ENCODE measurements at regions not wholly inside any gene's neighbourhood (a gene's known extent, or its start where the extent isn't known, plus 50 kb on each side); places are given as distances from the start of the nearest gene placed in this dataset.

DNA sequence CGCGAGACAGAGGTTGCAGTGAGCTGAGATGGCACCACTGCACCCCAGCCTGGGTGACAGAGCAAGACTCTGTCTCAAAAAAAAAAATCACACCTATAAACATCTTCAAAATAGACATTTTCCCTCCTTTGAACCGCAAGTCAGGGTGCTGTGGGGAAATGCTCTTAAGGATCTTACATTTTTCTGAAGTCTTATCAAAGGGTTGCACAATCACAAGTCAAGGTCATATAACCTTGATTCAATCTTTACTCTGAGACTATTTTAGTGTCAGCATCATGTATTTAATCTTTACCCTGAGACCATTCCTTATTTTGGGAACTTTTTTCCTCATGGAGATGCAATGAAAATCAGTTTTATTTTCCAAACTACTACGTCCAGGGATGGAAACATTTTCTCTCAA is 62.8 kb upstream of the RANBP3L start:
- TF ChIP-seq CTCF (IDR thresholded peaks at IDR 0.05; ENCODE audit: low read depth, low read length) (no peak), POLR2A (IDR thresholded peaks at IDR 0.05; ENCODE audit: extremely low read depth, insufficient read length) (no peak)
